ENCODE measurements at regions not wholly inside any gene's neighbourhood (a gene's known extent, or its start where the extent isn't known, plus 50 kb on each side); places are given as distances from the start of the nearest gene placed in this dataset.

GRCh38 chr5:171599957-171600612 is 180.6 kb downstream of the FGF18 start:
- no peaks in the 10 kb centered on the region for H3K9me3 ChIP-seq (ENCODE audit: control insufficient read depth, insufficient read depth, low read depth, low read length)

GRCh38 chr5:171600741-171601265 is 181.4 kb downstream of the FGF18 start:
- H3K36me3 ChIP-seq (ENCODE audit: control insufficient read depth, insufficient read depth, low read length) = no peaks in the 10 kb centered on the region
- no peaks in the 10 kb centered on the region for H3K79me2 ChIP-seq (ENCODE audit: control insufficient read depth, insufficient read depth, low read length)
- peak; percentile 20 to 42 for DNase-seq (ENCODE audit: low read depth in 2 of 2)
- H3K27me3 ChIP-seq (ENCODE audit: control insufficient read depth, insufficient read depth, low read length) = peaks cover 7% of the 10 kb centered on the region
- no peak overlapping the region for H3K27ac ChIP-seq (ENCODE audit: insufficient read depth, low read length)
- TF ChIP-seq EZH2 (IDR thresholded peaks at IDR 0.05; ENCODE audit: low read length, missing control alignments) (no peak), CTCF (conservative IDR thresholded peaks at IDR 0.05 in 1 of 2, IDR thresholded peaks at IDR 0.05 in 1 of 2; ENCODE audit: low read depth in 1 of 2, low read length in 2 of 2) (no peak)
- H3K4me1 ChIP-seq (ENCODE audit: control insufficient read depth, extremely low read depth, insufficient read depth, low read length) = peaks cover 2% of the 10 kb centered on the region
- no peaks in the 10 kb centered on the region for H4K20me1 ChIP-seq (ENCODE audit: control insufficient read depth, extremely low read depth, insufficient read depth, low read length)
- no peak overlapping the region for H2AFZ ChIP-seq (ENCODE audit: low read length)
- H3K4me3 ChIP-seq (replicated peaks in 1 of 4; ENCODE audit: control extremely low read depth in 1 of 4, insufficient read depth in 1 of 4, low read depth in 3 of 4, low read length in 4 of 4) = no peak overlapping the region
- no peaks in the 10 kb centered on the region for H3K9me3 ChIP-seq (ENCODE audit: control insufficient read depth, insufficient read depth, low read depth, low read length)
- H3K4me2 ChIP-seq (ENCODE audit: extremely low read depth, insufficient read depth, low read length) = no peak overlapping the region
- no peak overlapping the region for H3K9ac ChIP-seq (ENCODE audit: insufficient read depth, low read length)

More at GRCh38 chr5:171599957-171600612, 180.6 kb downstream of the FGF18 start:
- no peak for DNase-seq (ENCODE audit: low read depth in 2 of 2)
- no peaks in the 10 kb centered on the region for H3K36me3 ChIP-seq (ENCODE audit: control insufficient read depth, insufficient read depth, low read length)
- H2AFZ ChIP-seq (ENCODE audit: low read length) = no peak overlapping the region
- no peak overlapping the region for H3K4me2 ChIP-seq (ENCODE audit: extremely low read depth, insufficient read depth, low read length)
- H4K20me1 ChIP-seq (ENCODE audit: control insufficient read depth, extremely low read depth, insufficient read depth, low read length) = no peaks in the 10 kb centered on the region
- H3K9ac ChIP-seq (ENCODE audit: insufficient read depth, low read length) = no peak overlapping the region
- H3K27ac ChIP-seq (ENCODE audit: insufficient read depth, low read length) = no peak overlapping the region
- no peak for TF ChIP-seq EZH2 (IDR thresholded peaks at IDR 0.05; ENCODE audit: low read length, missing control alignments)
- TF ChIP-seq CTCF (conservative IDR thresholded peaks at IDR 0.05 in 1 of 2, IDR thresholded peaks at IDR 0.05 in 1 of 2; ENCODE audit: low read depth in 1 of 2, low read length in 2 of 2) = no peak
- no peak overlapping the region for H3K4me3 ChIP-seq (replicated peaks in 1 of 4; ENCODE audit: control extremely low read depth in 1 of 4, insufficient read depth in 1 of 4, low read depth in 3 of 4, low read length in 4 of 4)
- H3K79me2 ChIP-seq (ENCODE audit: control insufficient read depth, insufficient read depth, low read length) = no peaks in the 10 kb centered on the region
- peaks cover 7% of the 10 kb centered on the region for H3K27me3 ChIP-seq (ENCODE audit: control insufficient read depth, insufficient read depth, low read length)
- H3K4me1 ChIP-seq (ENCODE audit: control insufficient read depth, extremely low read depth, insufficient read depth, low read length) = peaks cover 6% of the 10 kb centered on the region

- Histone ChIP-seq H3K36me3 (ENCODE audit: control insufficient read depth, insufficient read depth, low read length) (no peaks in the 10 kb centered on the region), H4K20me1 (ENCODE audit: control insufficient read depth, extremely low read depth, insufficient read depth, low read length) (no peaks in the 10 kb centered on the region), H3K27me3 (ENCODE audit: control insufficient read depth, insufficient read depth, low read length) (peaks cover 7% of the 10 kb centered on the region), H2AFZ (ENCODE audit: low read length) (no peak overlapping the region), H3K4me1 (ENCODE audit: control insufficient read depth, extremely low read depth, insufficient read depth, low read length) (no peaks in the 10 kb centered on the region), H3K79me2 (ENCODE audit: control insufficient read depth, insufficient read depth, low read length) (no peaks in the 10 kb centered on the region), H3K9ac (ENCODE audit: insufficient read depth, low read length) (no peak overlapping the region), H3K9me3 (ENCODE audit: control insufficient read depth, insufficient read depth, low read depth, low read length) (no peaks in the 10 kb centered on the region), H3K4me2 (ENCODE audit: extremely low read depth, insufficient read depth, low read length) (no peak overlapping the region), H3K27ac (ENCODE audit: insufficient read depth, low read length) (no peak overlapping the region), H3K4me3 (replicated peaks in 1 of 4; ENCODE audit: control extremely low read depth in 1 of 4, insufficient read depth in 1 of 4, low read depth in 3 of 4, low read length in 4 of 4) (no peak overlapping the region)
- TF ChIP-seq CTCF (conservative IDR thresholded peaks at IDR 0.05 in 1 of 2, IDR thresholded peaks at IDR 0.05 in 1 of 2; ENCODE audit: low read depth in 1 of 2, low read length in 2 of 2) (no peak), EZH2 (IDR thresholded peaks at IDR 0.05; ENCODE audit: low read length, missing control alignments) (no peak)
- DNase-seq (ENCODE audit: low read depth in 2 of 2) = no peak
These were observed 181.9 kb downstream of the FGF18 start for GRCh38 chr5:171601266-171601881.

Measured in fibroblast of lung (primary cell).